ENCODE measurements at regions not wholly inside any gene's neighbourhood (a gene's known extent, or its start where the extent isn't known, plus 50 kb on each side); places are given as distances from the start of the nearest gene placed in this dataset.

- no peak overlapping the region for H3K27ac ChIP-seq (ENCODE audit: low read length)
- no peaks in the 10 kb centered on the region for H3K79me2 ChIP-seq (ENCODE audit: low read length)
- no peak overlapping the region for H2AFZ ChIP-seq (ENCODE audit: low read length)
- no peaks in the 10 kb centered on the region for H3K9me3 ChIP-seq (replicated peaks; ENCODE audit: insufficient read depth, low read length)
- H3K36me3 ChIP-seq (replicated peaks; ENCODE audit: insufficient read depth, low read length): no peaks in the 10 kb centered on the region
- DNase-seq: no peak
- H3K9me2 ChIP-seq (replicated peaks; ENCODE audit: insufficient read depth, low read length): no peaks in the 10 kb centered on the region
- H3F3A ChIP-seq (ENCODE audit: insufficient read depth, low read length): no peaks in the 10 kb centered on the region
- H3K4me1 ChIP-seq (ENCODE audit: low read length): no peaks in the 10 kb centered on the region
- no peak overlapping the region for H3K4me3 ChIP-seq (ENCODE audit: low read length)
- no peak for TF ChIP-seq EZH2phosphoT487 (IDR thresholded peaks at IDR 0.05; ENCODE audit: low read length)
- TF ChIP-seq, protein P1, sequence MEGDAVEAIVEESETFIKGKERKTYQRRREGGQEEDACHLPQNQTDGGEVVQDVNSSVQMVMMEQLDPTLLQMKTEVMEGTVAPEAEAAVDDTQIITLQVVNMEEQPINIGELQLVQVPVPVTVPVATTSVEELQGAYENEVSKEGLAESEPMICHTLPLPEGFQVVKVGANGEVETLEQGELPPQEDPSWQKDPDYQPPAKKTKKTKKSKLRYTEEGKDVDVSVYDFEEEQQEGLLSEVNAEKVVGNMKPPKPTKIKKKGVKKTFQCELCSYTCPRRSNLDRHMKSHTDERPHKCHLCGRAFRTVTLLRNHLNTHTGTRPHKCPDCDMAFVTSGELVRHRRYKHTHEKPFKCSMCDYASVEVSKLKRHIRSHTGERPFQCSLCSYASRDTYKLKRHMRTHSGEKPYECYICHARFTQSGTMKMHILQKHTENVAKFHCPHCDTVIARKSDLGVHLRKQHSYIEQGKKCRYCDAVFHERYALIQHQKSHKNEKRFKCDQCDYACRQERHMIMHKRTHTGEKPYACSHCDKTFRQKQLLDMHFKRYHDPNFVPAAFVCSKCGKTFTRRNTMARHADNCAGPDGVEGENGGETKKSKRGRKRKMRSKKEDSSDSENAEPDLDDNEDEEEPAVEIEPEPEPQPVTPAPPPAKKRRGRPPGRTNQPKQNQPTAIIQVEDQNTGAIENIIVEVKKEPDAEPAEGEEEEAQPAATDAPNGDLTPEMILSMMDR (IDR thresholded peaks at IDR 0.05; ENCODE audit: low read length): no peak
- TF ChIP-seq EZH2 (optimal IDR thresholded peaks at IDR 0.05; ENCODE audit: low read depth, low read length): no peak
- H3K27me3 ChIP-seq (replicated peaks; ENCODE audit: insufficient read depth, low read length): peaks cover 68% of the 10 kb centered on the region
- no peaks in the 10 kb centered on the region for H4K20me1 ChIP-seq (ENCODE audit: insufficient read depth, low read length)
- no peak overlapping the region for H3K9ac ChIP-seq (ENCODE audit: low read length)
- no peak overlapping the region for H3K4me2 ChIP-seq (ENCODE audit: low read depth, low read length)
These were observed 202.3 kb upstream of the RPL38 start for GRCh38 chr17:74001145-74001544.

DNA sequence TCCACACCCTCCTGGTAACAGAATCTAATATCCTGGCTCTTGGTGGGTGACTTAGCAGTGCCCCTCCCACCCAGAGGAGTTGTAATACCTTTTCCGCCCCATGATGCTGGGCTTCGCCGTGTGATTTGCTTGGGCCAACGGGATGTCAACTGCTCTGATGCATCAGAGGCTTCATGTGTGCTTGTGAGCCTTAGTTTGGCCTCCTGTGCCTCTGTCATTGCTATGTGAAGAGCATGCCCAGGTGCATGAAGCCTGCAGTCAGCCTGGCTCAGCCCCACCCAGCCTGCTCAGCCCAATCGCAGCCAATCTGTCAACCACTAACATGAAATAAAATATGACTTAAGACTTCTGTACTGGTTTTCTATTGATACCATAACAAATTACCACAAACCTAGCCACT, 201.2 kb upstream of the RPL38 start:
- no peak overlapping the region for H3K9ac ChIP-seq (ENCODE audit: low read length)
- no peak for DNase-seq
- no peaks in the 10 kb centered on the region for H3K4me1 ChIP-seq (ENCODE audit: low read length)
- H3K36me3 ChIP-seq (replicated peaks; ENCODE audit: insufficient read depth, low read length): no peaks in the 10 kb centered on the region
- H2AFZ ChIP-seq (ENCODE audit: low read length): no peak overlapping the region
- H3K4me3 ChIP-seq (ENCODE audit: low read length): no peak overlapping the region
- TF ChIP-seq EZH2 (optimal IDR thresholded peaks at IDR 0.05; ENCODE audit: low read depth, low read length) (no peak), EZH2phosphoT487 (IDR thresholded peaks at IDR 0.05; ENCODE audit: low read length) (no peak)
- TF ChIP-seq, protein P1 (IDR thresholded peaks at IDR 0.05; ENCODE audit: low read length): no peak
- H3K4me2 ChIP-seq (ENCODE audit: low read depth, low read length): no peak overlapping the region
- no peaks in the 10 kb centered on the region for H3K9me3 ChIP-seq (replicated peaks; ENCODE audit: insufficient read depth, low read length)
- no peaks in the 10 kb centered on the region for H3K79me2 ChIP-seq (ENCODE audit: low read length)
- H3K9me2 ChIP-seq (replicated peaks; ENCODE audit: insufficient read depth, low read length): no peaks in the 10 kb centered on the region
- no peaks in the 10 kb centered on the region for H4K20me1 ChIP-seq (ENCODE audit: insufficient read depth, low read length)
- peaks cover 66% of the 10 kb centered on the region for H3K27me3 ChIP-seq (replicated peaks; ENCODE audit: insufficient read depth, low read length)
- H3K27ac ChIP-seq (ENCODE audit: low read length): no peak overlapping the region
- no peaks in the 10 kb centered on the region for H3F3A ChIP-seq (ENCODE audit: insufficient read depth, low read length)

DNA sequence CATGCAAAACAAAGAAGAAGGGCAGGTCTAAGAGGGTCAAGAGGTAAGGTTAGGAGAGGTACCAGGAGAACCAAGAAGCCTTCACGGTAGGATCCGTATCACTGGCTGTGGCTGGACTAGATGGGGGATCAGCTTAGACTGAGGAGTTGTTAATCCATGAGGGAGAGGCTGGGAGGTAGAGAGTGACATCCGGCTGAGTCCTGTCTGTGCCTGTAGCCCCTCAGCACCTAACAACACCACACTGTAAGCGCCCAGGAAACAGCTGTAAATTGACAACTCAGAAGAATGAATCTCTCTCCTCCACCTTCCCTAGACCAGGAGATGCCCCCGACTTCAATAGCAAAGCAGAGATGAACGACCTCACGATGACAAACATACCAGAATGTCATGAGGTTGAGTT, 199.4 kb upstream of the RPL38 start:
- no peaks in the 10 kb centered on the region for H3K36me3 ChIP-seq (replicated peaks; ENCODE audit: insufficient read depth, low read length)
- H2AFZ ChIP-seq (ENCODE audit: low read length): no peak overlapping the region
- no peak overlapping the region for H3K9ac ChIP-seq (ENCODE audit: low read length)
- H3K79me2 ChIP-seq (ENCODE audit: low read length): no peaks in the 10 kb centered on the region
- no peaks in the 10 kb centered on the region for H4K20me1 ChIP-seq (ENCODE audit: insufficient read depth, low read length)
- TF ChIP-seq EZH2 (optimal IDR thresholded peaks at IDR 0.05; ENCODE audit: low read depth, low read length) (no peak), EZH2phosphoT487 (IDR thresholded peaks at IDR 0.05; ENCODE audit: low read length) (no peak)
- TF ChIP-seq, protein P1 (IDR thresholded peaks at IDR 0.05; ENCODE audit: low read length): no peak
- no peaks in the 10 kb centered on the region for H3F3A ChIP-seq (ENCODE audit: insufficient read depth, low read length)
- no peak overlapping the region for H3K4me3 ChIP-seq (ENCODE audit: low read length)
- H3K4me2 ChIP-seq (ENCODE audit: low read depth, low read length): no peak overlapping the region
- DNase-seq: no peak
- H3K27ac ChIP-seq (ENCODE audit: low read length): no peak overlapping the region
- H3K9me3 ChIP-seq (replicated peaks; ENCODE audit: insufficient read depth, low read length): no peaks in the 10 kb centered on the region
- H3K4me1 ChIP-seq (ENCODE audit: low read length): no peaks in the 10 kb centered on the region
- no peaks in the 10 kb centered on the region for H3K9me2 ChIP-seq (replicated peaks; ENCODE audit: insufficient read depth, low read length)
- H3K27me3 ChIP-seq (replicated peaks; ENCODE audit: insufficient read depth, low read length): peaks cover 75% of the 10 kb centered on the region

All from MM.1S (cell line).